ENCODE measurements at regions not wholly inside any gene's neighbourhood (a gene's known extent, or its start where the extent isn't known, plus 50 kb on each side); places are given as distances from the start of the nearest gene placed in this dataset.

- no peaks in the 10 kb centered on the region for H3K36me3 ChIP-seq (ENCODE audit: low read depth)
- TF ChIP-seq CTCF (IDR thresholded peaks at IDR 0.05; ENCODE audit: poor library complexity, severe bottlenecking) = no peak
- no peak for DNase-seq (ENCODE audit: low spot score)
- H3K4me3 ChIP-seq (ENCODE audit: severe bottlenecking) = no peak overlapping the region
- no peak overlapping the region for H3K27ac ChIP-seq (ENCODE audit: poor library complexity, severe bottlenecking)
- no peaks in the 10 kb centered on the region for H3K4me1 ChIP-seq (ENCODE audit: insufficient read depth, poor library complexity, severe bottlenecking)
- H3K27me3 ChIP-seq (ENCODE audit: insufficient read depth, poor library complexity, severe bottlenecking) = no peaks in the 10 kb centered on the region
- H3K9me3 ChIP-seq (ENCODE audit: severe bottlenecking) = no peaks in the 10 kb centered on the region
- no peak for ATAC-seq (ENCODE audit: low read depth)
These were observed 75.5 kb upstream of the CLNK start for GRCh38 chr4:10760086-10760485.

DNA sequence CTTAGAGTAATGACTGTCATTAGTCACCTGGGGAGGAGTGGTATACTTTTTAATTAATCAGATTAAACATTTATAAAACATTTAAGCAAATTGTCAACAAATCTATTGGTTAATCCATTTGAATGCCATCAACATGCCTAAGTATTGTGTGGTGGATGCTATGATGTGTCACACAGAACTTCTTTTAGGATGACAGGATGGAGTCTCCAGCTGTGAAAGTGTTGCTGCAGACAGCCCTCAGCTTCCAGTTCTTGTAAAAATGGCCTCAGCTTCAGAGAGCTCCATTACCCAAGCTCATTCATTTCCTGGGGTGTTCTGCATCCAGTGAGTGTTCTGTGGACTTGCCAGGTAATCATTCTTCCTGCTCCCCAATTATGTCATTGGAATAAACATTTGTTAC lies 74.3 kb upstream of the CLNK start:
- H3K27ac ChIP-seq (ENCODE audit: poor library complexity, severe bottlenecking) = no peak overlapping the region
- no peaks in the 10 kb centered on the region for H3K4me1 ChIP-seq (ENCODE audit: insufficient read depth, poor library complexity, severe bottlenecking)
- no peaks in the 10 kb centered on the region for H3K36me3 ChIP-seq (ENCODE audit: low read depth)
- H3K9me3 ChIP-seq (ENCODE audit: severe bottlenecking) = no peaks in the 10 kb centered on the region
- DNase-seq (ENCODE audit: low spot score) = no peak
- ATAC-seq (ENCODE audit: low read depth) = no peak
- no peaks in the 10 kb centered on the region for H3K27me3 ChIP-seq (ENCODE audit: insufficient read depth, poor library complexity, severe bottlenecking)
- TF ChIP-seq CTCF (IDR thresholded peaks at IDR 0.05; ENCODE audit: poor library complexity, severe bottlenecking) = no peak
- no peak overlapping the region for H3K4me3 ChIP-seq (ENCODE audit: severe bottlenecking)

DNA sequence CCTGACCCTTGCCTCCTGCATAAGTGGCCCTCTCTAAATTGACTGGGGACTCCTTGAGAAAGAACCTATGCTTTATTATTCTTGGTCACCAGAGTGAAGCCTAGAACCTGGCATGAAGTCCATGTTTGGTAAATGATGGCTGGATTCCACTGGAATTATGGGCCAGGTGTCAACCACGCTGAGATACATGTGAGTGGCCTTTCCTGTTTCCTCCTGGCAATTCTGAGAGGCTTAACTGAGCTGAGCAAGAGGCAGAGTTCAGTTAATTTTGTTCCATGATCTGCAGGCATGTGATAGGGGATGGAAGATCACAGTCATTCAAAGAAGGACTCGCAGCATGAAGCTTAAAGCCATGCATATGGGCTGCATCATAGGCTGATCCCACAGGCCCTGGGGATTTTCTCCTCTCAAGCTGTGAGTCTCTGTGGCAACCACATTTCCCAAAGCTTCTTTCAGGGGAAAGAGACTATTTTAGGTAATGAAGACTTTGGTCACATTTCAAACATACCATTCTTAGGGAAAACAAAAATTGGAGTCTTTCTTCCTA lies 69.4 kb upstream of the CLNK start:
- no peak for DNase-seq (ENCODE audit: low spot score)
- no peaks in the 10 kb centered on the region for H3K4me1 ChIP-seq (ENCODE audit: insufficient read depth, poor library complexity, severe bottlenecking)
- H3K27ac ChIP-seq (ENCODE audit: poor library complexity, severe bottlenecking) = no peak overlapping the region
- ATAC-seq (ENCODE audit: low read depth) = no peak
- no peaks in the 10 kb centered on the region for H3K36me3 ChIP-seq (ENCODE audit: low read depth)
- no peaks in the 10 kb centered on the region for H3K27me3 ChIP-seq (ENCODE audit: insufficient read depth, poor library complexity, severe bottlenecking)
- no peak overlapping the region for H3K4me3 ChIP-seq (ENCODE audit: severe bottlenecking)
- TF ChIP-seq CTCF (IDR thresholded peaks at IDR 0.05; ENCODE audit: poor library complexity, severe bottlenecking) = no peak
- no peaks in the 10 kb centered on the region for H3K9me3 ChIP-seq (ENCODE audit: severe bottlenecking)

- TF ChIP-seq CTCF (IDR thresholded peaks at IDR 0.05; ENCODE audit: poor library complexity, severe bottlenecking) = no peak
- DNase-seq (ENCODE audit: low spot score) = no peak
- Histone ChIP-seq H3K27ac (ENCODE audit: poor library complexity, severe bottlenecking) (no peak overlapping the region), H3K9me3 (ENCODE audit: severe bottlenecking) (no peaks in the 10 kb centered on the region), H3K36me3 (ENCODE audit: low read depth) (no peaks in the 10 kb centered on the region), H3K4me3 (ENCODE audit: severe bottlenecking) (no peak overlapping the region), H3K27me3 (ENCODE audit: insufficient read depth, poor library complexity, severe bottlenecking) (no peaks in the 10 kb centered on the region), H3K4me1 (ENCODE audit: insufficient read depth, poor library complexity, severe bottlenecking) (no peaks in the 10 kb centered on the region)
- no peak for ATAC-seq (ENCODE audit: low read depth)
These were observed 68.8 kb upstream of the CLNK start for GRCh38 chr4:10753336-10753735.

DNA sequence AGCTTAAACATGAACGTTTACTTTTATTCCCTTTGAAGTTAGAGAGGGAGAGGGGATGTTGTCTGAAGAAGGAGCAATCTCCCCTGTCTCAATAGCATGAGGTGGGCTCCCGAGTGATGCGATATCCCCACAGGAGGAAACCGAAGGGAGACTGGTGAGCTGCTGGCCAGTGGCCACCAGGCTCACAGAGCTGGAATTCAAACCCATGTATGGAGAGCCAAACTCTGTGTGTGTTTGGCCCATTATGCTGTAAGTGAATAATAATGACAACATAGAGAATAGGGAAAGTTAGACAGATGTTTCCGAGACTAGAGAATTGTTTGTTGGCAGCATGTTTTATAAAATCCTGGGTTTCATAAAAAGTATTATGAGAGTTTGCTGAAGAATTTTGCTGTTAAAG lies 66.1 kb upstream of the CLNK start:
- no peaks in the 10 kb centered on the region for H3K9me3 ChIP-seq (ENCODE audit: severe bottlenecking)
- H3K36me3 ChIP-seq (ENCODE audit: low read depth) = no peaks in the 10 kb centered on the region
- ATAC-seq (ENCODE audit: low read depth) (no peak), DNase-seq (ENCODE audit: low spot score) (no peak)
- no peaks in the 10 kb centered on the region for H3K27me3 ChIP-seq (ENCODE audit: insufficient read depth, poor library complexity, severe bottlenecking)
- H3K4me1 ChIP-seq (ENCODE audit: insufficient read depth, poor library complexity, severe bottlenecking) = no peaks in the 10 kb centered on the region
- H3K27ac ChIP-seq (ENCODE audit: poor library complexity, severe bottlenecking) = no peak overlapping the region
- no peak for TF ChIP-seq CTCF (IDR thresholded peaks at IDR 0.05; ENCODE audit: poor library complexity, severe bottlenecking)
- H3K4me3 ChIP-seq (ENCODE audit: severe bottlenecking) = no peak overlapping the region

All from RWPE2 (cell line).